ENCODE measurements at regions not wholly inside any gene's neighbourhood (a gene's known extent, or its start where the extent isn't known, plus 50 kb on each side); places are given as distances from the start of the nearest gene placed in this dataset.

GRCh38 chr1:4462831-4463484 is 191.5 kb upstream of the AJAP1 start:
- Mint-ChIP-seq H3K9me3 (ENCODE audit: unreplicated experiment) (peaks cover 24% of the 10 kb centered on the region), H3K4me3 (ENCODE audit: unreplicated experiment) (no peak overlapping the region), H3K36me3 (ENCODE audit: low read depth, unreplicated experiment) (peaks cover 11% of the 10 kb centered on the region), H3K27me3 (ENCODE audit: unreplicated experiment) (peaks cover 7% of the 10 kb centered on the region), H3K4me1 (ENCODE audit: unreplicated experiment) (no peaks in the 10 kb centered on the region), H3K27ac (ENCODE audit: unreplicated experiment) (no peak overlapping the region)
- TF ChIP-seq, protein P1, sequence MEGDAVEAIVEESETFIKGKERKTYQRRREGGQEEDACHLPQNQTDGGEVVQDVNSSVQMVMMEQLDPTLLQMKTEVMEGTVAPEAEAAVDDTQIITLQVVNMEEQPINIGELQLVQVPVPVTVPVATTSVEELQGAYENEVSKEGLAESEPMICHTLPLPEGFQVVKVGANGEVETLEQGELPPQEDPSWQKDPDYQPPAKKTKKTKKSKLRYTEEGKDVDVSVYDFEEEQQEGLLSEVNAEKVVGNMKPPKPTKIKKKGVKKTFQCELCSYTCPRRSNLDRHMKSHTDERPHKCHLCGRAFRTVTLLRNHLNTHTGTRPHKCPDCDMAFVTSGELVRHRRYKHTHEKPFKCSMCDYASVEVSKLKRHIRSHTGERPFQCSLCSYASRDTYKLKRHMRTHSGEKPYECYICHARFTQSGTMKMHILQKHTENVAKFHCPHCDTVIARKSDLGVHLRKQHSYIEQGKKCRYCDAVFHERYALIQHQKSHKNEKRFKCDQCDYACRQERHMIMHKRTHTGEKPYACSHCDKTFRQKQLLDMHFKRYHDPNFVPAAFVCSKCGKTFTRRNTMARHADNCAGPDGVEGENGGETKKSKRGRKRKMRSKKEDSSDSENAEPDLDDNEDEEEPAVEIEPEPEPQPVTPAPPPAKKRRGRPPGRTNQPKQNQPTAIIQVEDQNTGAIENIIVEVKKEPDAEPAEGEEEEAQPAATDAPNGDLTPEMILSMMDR (IDR thresholded peaks at IDR 0.05; ENCODE audit: unreplicated experiment), result no peak
- no peak for DNase-seq (ENCODE audit: low spot score)

GRCh38 chr1:4463631-4464030 is 190.8 kb upstream of the AJAP1 start:
- H3K36me3 Mint-ChIP-seq (ENCODE audit: low read depth, unreplicated experiment), result peaks cover 11% of the 10 kb centered on the region

DNA sequence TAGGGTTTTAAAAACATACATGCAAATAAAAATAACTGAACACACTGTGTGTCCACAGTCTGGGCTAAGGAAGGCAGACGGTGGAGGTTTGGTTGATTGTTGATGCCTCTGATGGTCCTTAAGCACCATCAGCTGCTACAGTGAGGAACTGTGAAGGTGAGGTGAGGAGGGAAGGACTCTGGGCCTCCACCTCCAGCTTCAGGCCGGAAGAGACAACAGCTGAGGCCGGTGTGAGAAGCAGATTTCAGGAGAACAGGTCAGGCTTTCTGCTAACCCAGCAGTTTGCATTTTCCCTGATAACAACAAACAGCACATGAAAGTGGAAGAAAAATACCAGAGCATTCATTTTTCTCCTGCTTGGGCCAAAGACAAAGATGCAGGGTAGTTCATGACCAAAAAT is 189.9 kb upstream of the AJAP1 start:
- no peak for DNase-seq (ENCODE audit: low spot score)
- no peaks in the 10 kb centered on the region for H3K4me1 Mint-ChIP-seq (ENCODE audit: unreplicated experiment)
- H3K36me3 Mint-ChIP-seq (ENCODE audit: low read depth, unreplicated experiment), result peaks cover 15% of the 10 kb centered on the region
- no peak overlapping the region for H3K27ac Mint-ChIP-seq (ENCODE audit: unreplicated experiment)
- TF ChIP-seq, protein P1 (IDR thresholded peaks at IDR 0.05; ENCODE audit: unreplicated experiment), result no peak
- H3K9me3 Mint-ChIP-seq (ENCODE audit: unreplicated experiment), result peaks cover 29% of the 10 kb centered on the region
- peaks cover 13% of the 10 kb centered on the region for H3K27me3 Mint-ChIP-seq (ENCODE audit: unreplicated experiment)
- no peak overlapping the region for H3K4me3 Mint-ChIP-seq (ENCODE audit: unreplicated experiment)

More at GRCh38 chr1:4463631-4464030, 190.8 kb upstream of the AJAP1 start:
- TF ChIP-seq, protein P1 (IDR thresholded peaks at IDR 0.05; ENCODE audit: unreplicated experiment), result no peak
- H3K4me1 Mint-ChIP-seq (ENCODE audit: unreplicated experiment), result no peaks in the 10 kb centered on the region
- H3K27ac Mint-ChIP-seq (ENCODE audit: unreplicated experiment), result no peak overlapping the region
- H3K9me3 Mint-ChIP-seq (ENCODE audit: unreplicated experiment), result peaks cover 24% of the 10 kb centered on the region
- DNase-seq (ENCODE audit: low spot score), result no peak
- no peak overlapping the region for H3K4me3 Mint-ChIP-seq (ENCODE audit: unreplicated experiment)
- H3K27me3 Mint-ChIP-seq (ENCODE audit: unreplicated experiment), result peaks cover 10% of the 10 kb centered on the region

DNA sequence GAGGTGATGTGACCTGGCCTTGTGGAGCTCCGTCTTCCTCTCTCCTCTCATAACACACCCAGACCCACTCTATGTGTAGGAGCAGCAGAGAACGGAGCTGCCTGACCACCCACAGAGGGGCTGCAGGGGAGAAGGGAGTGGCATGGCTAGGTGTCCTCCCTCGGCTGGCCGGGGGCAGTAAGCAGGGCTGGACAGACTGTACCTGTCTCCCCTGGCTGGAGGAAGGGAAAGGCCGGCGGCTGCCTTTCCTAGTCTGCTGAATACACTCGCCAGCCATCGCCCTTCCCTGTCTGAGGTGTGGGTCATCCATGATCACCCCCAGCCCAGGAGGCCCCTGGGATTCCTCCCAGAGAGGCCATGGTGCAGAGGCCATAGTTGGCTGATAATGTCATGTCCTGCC is 187.2 kb upstream of the AJAP1 start:
- H3K4me3 Mint-ChIP-seq (ENCODE audit: unreplicated experiment), result no peak overlapping the region
- DNase-seq (ENCODE audit: low spot score), result no peak
- no peaks in the 10 kb centered on the region for H3K4me1 Mint-ChIP-seq (ENCODE audit: unreplicated experiment)
- H3K9me3 Mint-ChIP-seq (ENCODE audit: unreplicated experiment), result peaks cover 23% of the 10 kb centered on the region
- peaks cover 10% of the 10 kb centered on the region for H3K27me3 Mint-ChIP-seq (ENCODE audit: unreplicated experiment)
- H3K27ac Mint-ChIP-seq (ENCODE audit: unreplicated experiment), result no peak overlapping the region
- TF ChIP-seq, protein P1 (IDR thresholded peaks at IDR 0.05; ENCODE audit: unreplicated experiment), result no peak
- H3K36me3 Mint-ChIP-seq (ENCODE audit: low read depth, unreplicated experiment), result peaks cover 8% of the 10 kb centered on the region

DNA sequence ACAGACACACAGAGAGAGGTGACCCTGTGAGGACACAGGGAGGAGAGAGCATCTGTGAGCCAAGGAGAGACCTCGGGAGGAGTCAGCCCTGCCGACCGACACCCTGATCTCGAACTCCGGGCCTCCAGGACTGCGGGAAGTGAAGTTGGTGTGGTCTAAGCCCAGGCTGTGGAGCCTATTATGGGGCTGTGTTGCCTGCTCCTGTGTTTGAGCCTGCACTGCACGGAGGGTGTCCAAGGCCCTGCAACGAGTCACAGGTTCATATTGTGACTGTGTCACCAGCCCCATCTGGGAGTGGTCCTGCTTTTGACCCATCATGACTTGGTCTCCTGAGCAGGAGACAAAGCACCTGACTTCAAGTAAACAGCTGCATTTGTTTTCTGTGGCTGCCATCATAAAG is 186.0 kb upstream of the AJAP1 start:
- DNase-seq (ENCODE audit: low spot score), result no peak
- peaks cover 10% of the 10 kb centered on the region for H3K27me3 Mint-ChIP-seq (ENCODE audit: unreplicated experiment)
- H3K4me3 Mint-ChIP-seq (ENCODE audit: unreplicated experiment), result no peak overlapping the region
- H3K4me1 Mint-ChIP-seq (ENCODE audit: unreplicated experiment), result no peaks in the 10 kb centered on the region
- no peak overlapping the region for H3K27ac Mint-ChIP-seq (ENCODE audit: unreplicated experiment)
- peaks cover 19% of the 10 kb centered on the region for H3K9me3 Mint-ChIP-seq (ENCODE audit: unreplicated experiment)
- TF ChIP-seq, protein P1 (IDR thresholded peaks at IDR 0.05; ENCODE audit: unreplicated experiment), result no peak
- peaks cover 4% of the 10 kb centered on the region for H3K36me3 Mint-ChIP-seq (ENCODE audit: low read depth, unreplicated experiment)
